ENCODE measurements at regions not wholly inside any gene's neighbourhood (a gene's known extent, or its start where the extent isn't known, plus 50 kb on each side); places are given as distances from the start of the nearest gene placed in this dataset.
"Not testable (repeated sequence)": the region's sequence is repeated elsewhere in the genome, so short reads cannot be mapped to it uniquely, and the experiment has no call there.

DNA sequence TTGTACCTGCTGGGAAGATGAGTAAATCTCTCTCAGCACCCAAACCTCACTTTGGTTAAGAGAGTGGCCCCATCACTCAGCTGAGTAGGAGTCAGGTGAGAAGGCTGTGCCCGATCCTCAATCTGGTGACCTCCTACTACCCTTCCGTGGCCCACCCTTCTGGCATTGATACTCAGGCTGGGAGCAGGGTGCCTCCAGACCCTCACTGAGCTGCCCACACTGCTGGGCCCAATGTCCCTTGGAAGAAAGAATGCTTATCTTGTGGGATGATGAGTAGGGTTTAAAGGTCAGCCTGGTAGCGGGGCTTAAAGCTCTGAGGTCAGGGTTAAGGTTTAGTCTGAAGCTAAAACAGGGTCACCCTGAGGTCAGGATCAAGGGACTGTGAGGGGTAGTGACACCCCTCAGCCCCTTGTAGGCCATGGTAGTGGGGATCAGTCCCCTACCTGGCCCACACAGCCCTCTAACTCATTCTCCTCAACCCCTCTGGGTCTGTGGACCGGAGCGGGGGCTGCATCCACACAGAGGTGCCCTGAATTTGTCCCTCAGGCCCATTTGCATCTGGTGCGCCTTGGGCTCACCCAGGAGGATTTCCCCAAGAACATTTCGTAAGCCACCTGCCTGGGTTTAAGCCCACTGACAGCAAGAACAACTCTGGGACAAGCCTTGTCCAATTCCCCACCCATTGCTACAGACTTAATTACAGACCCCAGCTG lies 123.8 kb downstream of the CYP26B1 start:
- H3K18ac ChIP-seq (ENCODE audit: low read depth in 1 of 2, low read length in 2 of 2): no peak overlapping the region
- H2BK15ac ChIP-seq (ENCODE audit: low read depth, poor library complexity, severe bottlenecking): no peak overlapping the region
- no peak overlapping the region for H4K91ac ChIP-seq (ENCODE audit: low read length)
- peaks cover under 1 to 5% of the 10 kb centered on the region in 2 experiments for H3K27me3 ChIP-seq (ENCODE audit: control insufficient read depth in 1 of 2, insufficient read depth in 1 of 2, low read length in 2 of 2)
- no peak overlapping the region for H3K4me3 ChIP-seq (ENCODE audit: insufficient read depth in 1 of 2, low read depth in 1 of 2, low read length in 2 of 2)
- H3K79me1 ChIP-seq (replicated peaks; ENCODE audit: low read length, poor library complexity, severe bottlenecking): no peaks in the 10 kb centered on the region
- no peak overlapping the region for H3K14ac ChIP-seq (ENCODE audit: low read length in 2 of 2)
- H3K4ac ChIP-seq (ENCODE audit: low read depth in 1 of 2, low read length in 2 of 2): no peak overlapping the region
- H3K9me3 ChIP-seq (ENCODE audit: control insufficient read depth, low read length): no peaks in the 10 kb centered on the region
- no peak overlapping the region for H3K23ac ChIP-seq (ENCODE audit: low read length in 2 of 2)
- DNase-seq: no peak
- peaks cover 2% of the 10 kb centered on the region for H3K4me1 ChIP-seq (ENCODE audit: control insufficient read depth, insufficient read depth, low read depth, low read length)
- 97% methylated on average over 6 of the region's 7 CpGs for WGBS
- H2BK12ac ChIP-seq (ENCODE audit: low read length in 2 of 2): no peak overlapping the region
- H3K27ac ChIP-seq (ENCODE audit: low read length, poor library complexity, severe bottlenecking): no peak overlapping the region
- H3K4me2 ChIP-seq (ENCODE audit: low read length, poor library complexity, severe bottlenecking): no peak overlapping the region
- no peak overlapping the region for H2AK5ac ChIP-seq (ENCODE audit: low read length, severe bottlenecking)
- no peak overlapping the region for H2BK5ac ChIP-seq (ENCODE audit: low read depth, low read length, poor library complexity, severe bottlenecking)
- no peak overlapping the region for H4K8ac ChIP-seq (ENCODE audit: low read length)
- H2AFZ ChIP-seq (ENCODE audit: low read depth, low read length): no peak overlapping the region
- no peak overlapping the region for H3K9ac ChIP-seq (ENCODE audit: low read length)
- H3K36me3 ChIP-seq (ENCODE audit: control insufficient read depth in 1 of 2, insufficient read depth in 2 of 2, low read depth in 1 of 2, low read length in 2 of 2): no peaks in the 10 kb centered on the region
- no peak overlapping the region for H2BK120ac ChIP-seq (ENCODE audit: low read depth, low read length)

DNA sequence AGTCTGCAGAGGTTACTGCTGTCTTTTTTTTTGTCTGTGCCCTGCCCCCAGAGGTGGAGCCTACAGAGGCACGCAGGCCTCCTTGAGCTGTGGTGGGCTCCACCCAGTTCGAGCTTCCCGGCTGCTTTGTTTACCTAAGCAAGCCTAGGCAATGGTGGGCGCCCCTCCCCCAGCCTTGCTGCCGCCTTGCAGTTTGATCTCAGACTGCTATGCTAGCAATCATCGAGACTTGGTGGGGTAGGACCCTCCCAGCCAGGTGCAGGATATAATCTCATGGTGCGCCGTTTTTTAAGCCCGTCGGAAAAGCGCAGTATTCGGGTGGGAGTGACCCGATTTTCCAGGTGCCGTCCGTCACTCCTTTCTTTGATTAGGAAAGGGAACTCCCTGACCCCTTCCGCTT lies 126.3 kb downstream of the CYP26B1 start:
- not testable (repeated sequence) for H3K9me3 ChIP-seq (ENCODE audit: control insufficient read depth, low read length); H2BK15ac ChIP-seq (ENCODE audit: low read depth, poor library complexity, severe bottlenecking); H3K18ac ChIP-seq (ENCODE audit: low read depth in 1 of 2, low read length in 2 of 2); H2AFZ ChIP-seq (ENCODE audit: low read depth, low read length); H3K36me3 ChIP-seq (ENCODE audit: control insufficient read depth in 1 of 2, insufficient read depth in 2 of 2, low read depth in 1 of 2, low read length in 2 of 2); H3K23ac ChIP-seq (ENCODE audit: low read length in 2 of 2); H2AK5ac ChIP-seq (ENCODE audit: low read length, severe bottlenecking); H3K9ac ChIP-seq (ENCODE audit: low read length); H4K8ac ChIP-seq (ENCODE audit: low read length); H4K91ac ChIP-seq (ENCODE audit: low read length); H3K14ac ChIP-seq (ENCODE audit: low read length in 2 of 2); H3K79me1 ChIP-seq (replicated peaks; ENCODE audit: low read length, poor library complexity, severe bottlenecking); H2BK120ac ChIP-seq (ENCODE audit: low read depth, low read length); H2BK5ac ChIP-seq (ENCODE audit: low read depth, low read length, poor library complexity, severe bottlenecking); H3K27me3 ChIP-seq (ENCODE audit: control insufficient read depth in 1 of 2, insufficient read depth in 1 of 2, low read length in 2 of 2); H3K27ac ChIP-seq (ENCODE audit: low read length, poor library complexity, severe bottlenecking); H3K4ac ChIP-seq (ENCODE audit: low read depth in 1 of 2, low read length in 2 of 2); H3K4me3 ChIP-seq (ENCODE audit: insufficient read depth in 1 of 2, low read depth in 1 of 2, low read length in 2 of 2); H3K4me1 ChIP-seq (ENCODE audit: control insufficient read depth, insufficient read depth, low read depth, low read length); DNase-seq; H2BK12ac ChIP-seq (ENCODE audit: low read length in 2 of 2); H3K4me2 ChIP-seq (ENCODE audit: low read length, poor library complexity, severe bottlenecking)
- WGBS: 79% methylated on average over 16 of the region's 16 CpGs

DNA sequence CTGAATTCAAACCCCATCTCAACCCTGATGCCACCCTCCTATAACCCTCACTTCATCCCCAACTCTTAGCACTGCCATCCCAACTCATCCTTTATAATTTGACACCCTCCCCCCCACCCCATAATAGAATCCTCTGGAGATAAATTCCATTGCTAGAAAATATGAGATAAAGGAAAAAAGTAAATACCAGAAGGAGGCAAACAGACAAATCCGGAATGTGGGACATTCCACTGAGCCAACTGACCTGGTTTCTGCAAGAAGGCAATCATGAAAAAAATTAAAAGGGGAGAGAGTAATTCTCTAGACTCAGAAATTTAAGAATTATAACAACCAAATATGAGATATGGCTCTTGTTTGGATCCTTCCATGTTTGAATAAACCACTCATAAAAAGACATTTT lies 132.4 kb downstream of the CYP26B1 start:
- H3K79me1 ChIP-seq (replicated peaks; ENCODE audit: low read length, poor library complexity, severe bottlenecking): no peaks in the 10 kb centered on the region
- H3K23ac ChIP-seq (ENCODE audit: low read length in 2 of 2): no peak overlapping the region
- H3K9me3 ChIP-seq (ENCODE audit: control insufficient read depth, low read length): no peaks in the 10 kb centered on the region
- no peaks in the 10 kb centered on the region for H3K4me1 ChIP-seq (ENCODE audit: control insufficient read depth, insufficient read depth, low read depth, low read length)
- H3K4me3 ChIP-seq (ENCODE audit: insufficient read depth in 1 of 2, low read depth in 1 of 2, low read length in 2 of 2): no peak overlapping the region
- no peak overlapping the region for H4K91ac ChIP-seq (ENCODE audit: low read length)
- DNase-seq: no peak
- H3K18ac ChIP-seq (ENCODE audit: low read depth in 1 of 2, low read length in 2 of 2): no peak overlapping the region
- H2BK120ac ChIP-seq (ENCODE audit: low read depth, low read length): no peak overlapping the region
- no peak overlapping the region for H2BK12ac ChIP-seq (ENCODE audit: low read length in 2 of 2)
- no peak overlapping the region for H2AK5ac ChIP-seq (ENCODE audit: low read length, severe bottlenecking)
- peaks cover 7 to 28% of the 10 kb centered on the region in 2 experiments for H3K27me3 ChIP-seq (ENCODE audit: control insufficient read depth in 1 of 2, insufficient read depth in 1 of 2, low read length in 2 of 2)
- H2AFZ ChIP-seq (ENCODE audit: low read depth, low read length): no peak overlapping the region
- no CpG with 5 or more reads among the region's 1 CpG for WGBS
- no peak overlapping the region for H2BK5ac ChIP-seq (ENCODE audit: low read depth, low read length, poor library complexity, severe bottlenecking)
- no peak overlapping the region for H3K4ac ChIP-seq (ENCODE audit: low read depth in 1 of 2, low read length in 2 of 2)
- H3K14ac ChIP-seq (ENCODE audit: low read length in 2 of 2): no peak overlapping the region
- H2BK15ac ChIP-seq (ENCODE audit: low read depth, poor library complexity, severe bottlenecking): no peak overlapping the region
- H3K27ac ChIP-seq (ENCODE audit: low read length, poor library complexity, severe bottlenecking): no peak overlapping the region
- no peak overlapping the region for H3K4me2 ChIP-seq (ENCODE audit: low read length, poor library complexity, severe bottlenecking)
- no peak overlapping the region for H4K8ac ChIP-seq (ENCODE audit: low read length)
- no peaks in the 10 kb centered on the region for H3K36me3 ChIP-seq (ENCODE audit: control insufficient read depth in 1 of 2, insufficient read depth in 2 of 2, low read depth in 1 of 2, low read length in 2 of 2)
- no peak overlapping the region for H3K9ac ChIP-seq (ENCODE audit: low read length)

DNA sequence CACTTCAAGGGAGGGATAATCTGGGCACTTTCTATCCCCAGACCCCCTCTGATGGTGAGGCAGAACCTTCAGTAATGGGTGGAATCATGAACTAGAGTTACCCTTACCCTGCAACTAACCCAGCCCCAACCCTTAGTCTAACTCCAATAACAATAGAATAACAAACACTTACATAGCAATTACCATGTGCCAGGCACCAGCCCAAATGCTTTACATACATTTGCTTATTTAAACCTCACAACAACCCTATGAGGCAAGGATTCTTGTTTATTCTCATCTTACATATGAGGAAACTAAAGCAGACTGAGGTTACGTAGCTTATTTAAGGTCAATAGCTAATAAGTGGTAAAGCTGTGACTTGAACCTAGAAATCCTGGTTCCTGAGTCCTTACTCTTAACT lies 132.8 kb downstream of the CYP26B1 start:
- Histone ChIP-seq H2AFZ (ENCODE audit: low read depth, low read length) (no peak overlapping the region), H4K91ac (ENCODE audit: low read length) (no peak overlapping the region), H3K23ac (ENCODE audit: low read length in 2 of 2) (no peak overlapping the region), H2BK12ac (ENCODE audit: low read length in 2 of 2) (no peak overlapping the region), H3K4me3 (ENCODE audit: insufficient read depth in 1 of 2, low read depth in 1 of 2, low read length in 2 of 2) (no peak overlapping the region), H3K18ac (ENCODE audit: low read depth in 1 of 2, low read length in 2 of 2) (no peak overlapping the region), H3K4me1 (ENCODE audit: control insufficient read depth, insufficient read depth, low read depth, low read length) (no peaks in the 10 kb centered on the region), H3K9me3 (ENCODE audit: control insufficient read depth, low read length) (no peaks in the 10 kb centered on the region), H3K14ac (ENCODE audit: low read length in 2 of 2) (no peak overlapping the region), H3K27me3 (ENCODE audit: control insufficient read depth in 1 of 2, insufficient read depth in 1 of 2, low read length in 2 of 2) (peaks cover 7 to 28% of the 10 kb centered on the region in 2 experiments), H3K79me1 (replicated peaks; ENCODE audit: low read length, poor library complexity, severe bottlenecking) (no peaks in the 10 kb centered on the region), H3K36me3 (ENCODE audit: control insufficient read depth in 1 of 2, insufficient read depth in 2 of 2, low read depth in 1 of 2, low read length in 2 of 2) (no peaks in the 10 kb centered on the region), H2BK15ac (ENCODE audit: low read depth, poor library complexity, severe bottlenecking) (no peak overlapping the region), H3K4me2 (ENCODE audit: low read length, poor library complexity, severe bottlenecking) (no peak overlapping the region), H2BK120ac (ENCODE audit: low read depth, low read length) (no peak overlapping the region), H2BK5ac (ENCODE audit: low read depth, low read length, poor library complexity, severe bottlenecking) (no peak overlapping the region), H4K8ac (ENCODE audit: low read length) (no peak overlapping the region), H3K4ac (ENCODE audit: low read depth in 1 of 2, low read length in 2 of 2) (no peak overlapping the region), H3K9ac (ENCODE audit: low read length) (no peak overlapping the region), H2AK5ac (ENCODE audit: low read length, severe bottlenecking) (no peak overlapping the region), H3K27ac (ENCODE audit: low read length, poor library complexity, severe bottlenecking) (no peak overlapping the region)
- no peak for DNase-seq
- no CpG with 5 or more reads among the region's 1 CpG for WGBS

All from mesenchymal stem cell (in vitro differentiated cells and primary cell).